GM18517 (cell line): ENCODE measurements at regions not wholly inside any gene's neighbourhood (a gene's known extent, or its start where the extent isn't known, plus 50 kb on each side); places are given as distances from the start of the nearest gene placed in this dataset.
"Not testable (repeated sequence)": the region's sequence is repeated elsewhere in the genome, so short reads cannot be mapped to it uniquely, and the experiment has no call there.

Experiments
- ATAC-seq: cut with Tn5 transposase; IDR thresholded peaks from one replicate; pipeline ENCODE4 v1.9.1; 2021; ENCODE audit warnings: mild to moderate bottlenecking, moderate library complexity; ENCODE audit not compliant: unreplicated experiment

DNA sequence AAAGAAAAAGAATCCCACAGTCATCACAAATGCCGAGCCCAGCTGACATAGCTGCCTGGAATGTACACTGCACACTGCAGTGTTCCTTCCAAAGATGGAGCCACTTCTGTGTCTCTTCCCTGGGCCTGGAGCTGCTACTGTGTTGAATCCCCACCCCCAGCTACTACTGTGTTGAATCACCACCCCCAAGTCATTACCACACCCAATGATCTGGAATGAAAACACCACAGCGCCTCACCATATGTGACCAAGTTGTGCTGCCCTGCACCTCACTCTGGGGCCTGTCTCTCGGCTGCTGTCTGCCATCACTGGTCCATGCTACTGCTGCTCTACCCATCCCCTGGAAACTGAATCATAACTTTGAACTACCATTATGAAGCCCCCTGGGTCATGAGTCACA lies 861.2 kb downstream of the UQCRFS1 start:
- no peak for ATAC-seq

DNA sequence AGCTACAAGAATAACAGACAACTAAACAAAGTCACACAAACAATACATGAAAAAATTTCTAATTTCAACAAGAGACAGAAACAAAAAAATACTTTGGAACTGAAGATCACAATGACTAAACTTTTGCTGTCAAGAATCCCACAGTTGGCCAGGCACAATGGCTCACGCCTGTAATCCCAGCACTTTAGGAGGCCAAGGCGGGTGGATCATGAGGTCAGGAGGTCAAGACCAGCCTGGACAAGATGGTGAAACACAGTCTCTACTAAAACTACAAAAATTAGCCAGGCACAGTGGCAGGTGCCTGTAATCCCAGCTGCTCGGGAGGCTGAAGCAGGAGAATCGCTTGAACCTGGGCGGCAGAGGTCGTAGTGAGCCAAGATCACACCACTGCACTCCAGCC lies 861.6 kb downstream of the UQCRFS1 start:
- ATAC-seq = not testable (repeated sequence)

DNA sequence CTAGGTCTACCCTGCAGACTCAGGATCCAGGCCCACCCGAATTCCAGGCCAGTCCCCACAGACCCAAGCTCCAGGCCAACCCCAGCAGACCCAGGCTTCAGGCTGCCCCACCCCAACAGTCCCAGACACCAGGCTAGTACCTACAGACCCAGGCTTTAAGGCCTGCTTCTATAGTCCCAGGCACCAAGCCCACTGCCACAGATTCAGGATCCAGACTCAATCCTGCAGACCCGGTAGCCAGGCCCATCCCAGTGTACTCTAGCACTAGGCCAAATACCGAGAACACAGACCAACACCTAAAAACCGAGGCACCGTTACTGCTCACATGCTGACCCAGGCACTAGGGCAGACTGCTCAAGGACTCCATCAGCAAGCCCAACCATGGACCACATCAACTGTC lies 862.3 kb downstream of the UQCRFS1 start:
- no peak for ATAC-seq

DNA sequence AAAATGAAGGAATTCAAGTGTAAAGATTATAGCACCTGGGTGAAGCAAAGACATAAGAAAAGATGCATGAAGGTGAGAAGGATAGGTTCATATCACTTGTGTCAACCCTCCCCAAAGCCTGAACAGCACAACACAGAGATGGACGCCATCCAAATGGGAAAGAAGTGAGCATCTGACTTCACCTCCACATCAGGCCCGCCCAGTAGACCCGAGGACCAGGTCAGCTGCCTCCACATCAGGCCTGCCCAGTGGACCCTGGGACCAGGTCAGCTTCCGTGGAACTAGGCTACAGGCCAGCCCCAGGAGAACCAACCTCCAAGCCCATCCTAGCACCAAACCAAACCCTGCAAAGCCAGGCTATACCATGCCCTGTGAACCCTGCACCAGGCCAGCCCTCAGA lies 862.9 kb downstream of the UQCRFS1 start:
- ATAC-seq = no peak

DNA sequence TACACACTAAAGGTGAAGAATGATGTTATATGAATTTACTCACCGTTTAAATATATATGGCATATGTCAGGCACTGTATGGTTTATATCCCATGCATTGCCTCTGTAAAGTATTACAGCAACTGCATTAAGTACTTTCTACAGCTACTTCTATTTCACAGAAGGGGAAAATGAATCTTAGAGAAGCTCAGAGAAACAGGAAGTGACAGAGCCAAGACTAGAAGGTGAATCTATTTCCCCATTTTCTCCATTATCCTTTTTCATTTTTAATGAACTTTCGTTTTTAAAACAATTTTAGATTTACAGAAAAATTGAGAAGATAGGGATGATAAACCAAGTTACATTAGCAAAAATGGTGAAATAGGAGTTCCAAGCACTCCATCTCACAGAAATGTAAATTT lies 863.3 kb downstream of the UQCRFS1 start:
- no peak for ATAC-seq

DNA sequence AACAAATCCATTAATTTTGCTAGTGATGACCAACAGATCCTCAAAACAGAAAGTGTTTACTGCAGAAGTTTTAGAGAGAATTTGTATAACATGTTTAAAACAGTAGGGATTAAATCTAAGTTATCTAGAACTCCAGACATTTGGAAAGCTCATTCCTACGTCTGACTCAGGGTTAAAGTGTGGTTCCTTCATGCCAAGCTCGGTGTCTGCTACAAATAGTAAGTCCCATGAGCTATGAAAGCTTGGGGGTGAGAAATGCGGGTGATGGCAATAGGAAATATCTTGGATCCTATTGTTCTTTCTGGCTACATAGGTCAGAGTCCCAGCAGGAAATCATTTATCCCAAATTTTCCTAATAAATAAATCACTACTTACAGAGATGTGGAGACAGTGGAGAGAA lies 867.1 kb downstream of the UQCRFS1 start:
- no peak for ATAC-seq

DNA sequence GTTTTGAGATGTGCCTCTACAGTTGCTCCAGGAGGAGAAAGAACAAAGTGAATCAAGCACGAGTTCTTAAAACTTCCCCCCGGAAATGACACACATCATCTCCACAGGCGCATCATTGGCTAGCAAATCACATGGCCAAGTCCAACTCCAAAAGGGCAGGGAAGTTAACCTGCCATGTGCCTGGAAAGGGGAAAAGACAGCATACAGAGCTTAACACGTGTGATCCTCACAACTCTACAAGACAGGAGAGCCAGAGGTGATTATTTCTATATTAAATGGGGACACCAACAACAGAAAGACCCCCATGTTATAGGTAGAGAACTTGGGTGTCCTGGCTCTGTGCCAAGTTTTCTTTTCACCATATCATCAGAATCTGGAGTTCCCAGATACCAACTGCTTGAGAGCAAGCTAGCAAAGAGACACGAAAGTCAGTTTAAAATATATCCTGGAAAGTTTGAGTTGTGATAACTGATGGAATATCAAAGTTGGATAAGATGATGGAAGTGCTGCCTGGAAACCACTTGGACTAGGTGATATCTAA lies 871.1 kb downstream of the UQCRFS1 start:
- no peak for ATAC-seq

DNA sequence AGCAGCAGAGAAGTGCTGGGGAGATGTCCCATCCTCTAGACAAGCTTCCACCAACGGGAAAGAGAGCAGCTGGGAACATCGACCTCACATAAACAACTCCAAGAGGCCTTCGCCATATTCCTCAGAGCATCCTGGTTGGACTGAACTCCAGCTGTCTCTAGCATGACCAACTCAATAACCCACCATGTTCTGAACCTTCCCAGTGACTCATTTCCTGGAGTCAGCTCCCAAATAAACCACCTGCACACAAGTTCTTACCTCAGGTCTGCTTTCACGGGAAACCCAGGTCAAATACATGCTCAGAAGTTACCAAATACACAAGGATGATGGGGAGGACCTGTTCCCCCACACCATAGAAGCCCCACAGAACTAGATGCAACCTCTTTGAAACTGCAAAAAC lies 878.5 kb downstream of the UQCRFS1 start:
- ATAC-seq = no peak

DNA sequence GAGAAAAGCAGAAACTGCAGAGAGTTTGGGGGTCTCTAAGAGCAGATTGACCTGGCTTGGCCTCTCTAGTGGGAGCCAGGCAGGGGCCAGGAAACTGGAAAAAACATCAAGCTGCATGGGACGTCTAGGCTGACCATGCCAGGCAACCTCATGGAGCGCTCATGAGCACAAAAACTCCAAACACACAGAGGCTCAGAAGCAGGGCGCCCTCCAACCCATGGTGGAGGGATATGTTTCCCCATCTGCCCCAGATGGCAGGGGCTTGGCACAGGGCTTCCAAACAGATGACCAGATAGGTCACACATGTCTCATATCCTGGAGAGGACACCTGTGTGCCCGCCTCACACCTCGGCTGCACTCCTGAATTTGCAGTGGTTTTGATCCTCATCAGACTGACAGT lies 879.0 kb downstream of the UQCRFS1 start:
- ATAC-seq = no peak

DNA sequence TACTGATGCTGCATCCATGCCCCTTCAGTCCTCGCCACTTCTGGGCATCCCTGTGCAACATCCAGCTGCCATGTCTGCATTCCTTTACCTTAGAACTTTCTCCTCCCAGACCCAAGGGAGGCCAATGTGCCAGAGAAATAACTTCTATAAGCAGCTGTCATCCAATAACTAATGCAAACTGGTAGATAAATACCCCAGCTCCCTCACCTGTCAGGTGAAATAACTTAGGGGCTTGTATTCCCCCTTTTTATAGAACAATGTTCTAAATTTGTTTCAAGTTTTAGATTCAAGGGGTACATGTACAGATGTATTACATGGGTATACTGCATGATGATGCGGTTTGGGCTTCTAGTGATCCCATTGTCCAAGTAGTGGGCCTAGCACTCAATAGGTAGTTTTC lies 880.1 kb downstream of the UQCRFS1 start:
- no peak for ATAC-seq

DNA sequence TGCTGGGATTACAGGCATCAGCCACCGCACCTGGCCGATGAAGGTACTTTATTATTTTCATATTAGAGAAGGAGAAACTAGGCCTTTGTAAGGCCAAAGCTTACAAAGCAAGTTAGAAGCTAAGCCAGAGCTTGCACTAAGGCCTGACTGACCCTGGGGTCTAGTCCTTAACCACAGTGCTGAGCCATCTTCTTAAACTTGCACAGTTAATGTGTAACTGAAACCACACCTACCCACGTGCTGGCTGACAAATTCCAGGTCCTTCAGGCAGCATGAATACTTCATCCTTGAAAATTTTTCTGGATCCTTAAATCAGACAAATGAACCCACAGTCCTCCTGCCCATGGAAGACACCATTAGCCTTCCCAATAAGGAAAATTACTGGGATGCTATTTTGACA lies 880.6 kb downstream of the UQCRFS1 start:
- no peak for ATAC-seq

DNA sequence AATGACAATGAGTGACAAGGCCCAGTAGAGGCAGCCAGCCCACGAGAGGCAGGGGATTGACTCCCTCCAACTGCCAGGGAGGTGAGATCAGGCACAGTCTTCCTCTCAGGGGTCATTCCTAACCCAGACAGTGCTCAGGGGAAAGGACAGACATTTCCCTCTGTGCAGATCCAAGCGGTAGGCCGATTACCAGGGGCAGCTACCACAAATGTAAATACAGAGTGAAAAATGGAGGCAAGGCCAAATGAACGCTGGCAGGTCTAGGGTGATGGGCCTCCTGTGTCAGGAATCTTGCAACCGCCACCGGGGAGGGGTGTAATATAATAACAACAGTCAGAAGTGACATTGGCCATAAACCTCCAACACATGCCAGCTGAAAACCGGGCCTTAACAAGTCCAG lies 881.4 kb downstream of the UQCRFS1 start:
- ATAC-seq = no peak

DNA sequence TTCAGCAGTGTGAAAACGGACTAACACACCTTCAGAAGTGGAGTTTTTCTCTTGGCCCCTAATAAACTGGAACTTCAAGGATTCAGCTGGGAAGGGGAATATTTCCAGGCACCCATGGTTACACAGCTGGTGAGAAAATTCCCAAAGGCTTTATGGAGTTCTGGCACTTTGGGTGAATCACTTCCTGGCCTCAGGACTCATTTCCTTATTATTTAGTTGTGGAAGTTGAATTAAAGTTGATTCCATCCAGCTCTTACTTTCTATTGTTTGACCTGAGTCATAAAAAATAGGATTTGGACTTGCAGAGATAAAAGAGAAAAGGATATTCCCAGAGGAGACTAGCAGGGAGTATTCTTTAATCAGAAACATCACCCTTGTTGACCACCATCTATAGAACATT lies 882.1 kb downstream of the UQCRFS1 start:
- no peak for ATAC-seq

DNA sequence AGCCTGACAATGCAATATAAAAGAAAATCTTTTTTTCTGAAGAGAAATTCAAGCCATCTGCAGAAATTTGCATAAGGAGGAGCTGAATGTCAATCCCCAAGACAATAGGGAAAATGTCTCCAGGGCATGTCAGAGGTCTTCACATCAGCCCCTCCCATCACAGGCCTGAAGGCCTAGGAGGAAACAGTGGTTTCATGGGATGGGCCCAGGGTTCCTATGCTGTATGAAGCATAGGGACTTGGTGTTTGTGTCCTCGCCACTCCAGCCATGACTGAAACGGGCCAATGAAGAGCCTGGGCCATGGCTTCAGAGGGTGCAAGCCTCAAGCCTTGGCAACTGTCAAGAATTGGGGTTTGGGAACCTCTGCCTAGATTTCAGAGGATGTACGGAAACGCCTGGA lies 883.5 kb downstream of the UQCRFS1 start:
- ATAC-seq = no peak

DNA sequence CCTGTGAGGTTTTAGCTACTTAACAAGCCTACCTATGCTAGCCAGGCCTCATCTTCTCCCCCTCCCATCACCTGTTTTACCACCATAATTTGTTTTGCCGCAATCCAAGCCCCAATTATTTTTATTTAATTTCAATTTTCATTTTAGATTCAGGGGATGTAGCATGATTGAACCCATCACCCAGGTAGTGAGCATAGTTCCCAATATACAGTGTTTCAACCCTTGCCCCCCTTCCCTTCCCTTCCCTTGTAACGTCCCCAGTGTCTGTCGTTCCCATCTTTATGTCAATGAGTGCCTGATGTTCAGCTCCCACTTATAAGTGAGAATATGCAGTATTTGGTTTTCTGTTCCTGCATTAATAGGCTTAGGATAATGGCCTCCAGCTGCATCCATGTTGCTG lies 885.0 kb downstream of the UQCRFS1 start:
- no peak for ATAC-seq

DNA sequence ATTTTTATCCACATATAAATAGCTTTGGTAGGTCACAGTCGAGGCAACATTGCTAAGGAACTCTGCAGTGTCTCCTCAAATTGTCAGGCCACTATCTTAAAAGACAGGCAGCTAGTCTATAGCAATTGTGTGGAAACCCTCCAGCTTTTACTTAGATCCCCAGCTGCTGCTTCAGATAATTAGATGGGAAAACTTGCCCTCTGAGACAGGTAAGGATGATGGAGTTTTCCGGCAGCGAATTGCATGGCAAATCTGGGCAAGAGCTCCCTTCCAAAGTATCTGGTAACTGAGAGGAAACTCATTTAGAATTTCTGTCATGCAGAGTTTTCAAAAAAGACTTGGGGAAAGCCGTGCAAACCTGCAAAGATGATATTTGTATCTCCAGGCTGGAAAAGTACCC lies 886.2 kb downstream of the UQCRFS1 start:
- no peak for ATAC-seq

DNA sequence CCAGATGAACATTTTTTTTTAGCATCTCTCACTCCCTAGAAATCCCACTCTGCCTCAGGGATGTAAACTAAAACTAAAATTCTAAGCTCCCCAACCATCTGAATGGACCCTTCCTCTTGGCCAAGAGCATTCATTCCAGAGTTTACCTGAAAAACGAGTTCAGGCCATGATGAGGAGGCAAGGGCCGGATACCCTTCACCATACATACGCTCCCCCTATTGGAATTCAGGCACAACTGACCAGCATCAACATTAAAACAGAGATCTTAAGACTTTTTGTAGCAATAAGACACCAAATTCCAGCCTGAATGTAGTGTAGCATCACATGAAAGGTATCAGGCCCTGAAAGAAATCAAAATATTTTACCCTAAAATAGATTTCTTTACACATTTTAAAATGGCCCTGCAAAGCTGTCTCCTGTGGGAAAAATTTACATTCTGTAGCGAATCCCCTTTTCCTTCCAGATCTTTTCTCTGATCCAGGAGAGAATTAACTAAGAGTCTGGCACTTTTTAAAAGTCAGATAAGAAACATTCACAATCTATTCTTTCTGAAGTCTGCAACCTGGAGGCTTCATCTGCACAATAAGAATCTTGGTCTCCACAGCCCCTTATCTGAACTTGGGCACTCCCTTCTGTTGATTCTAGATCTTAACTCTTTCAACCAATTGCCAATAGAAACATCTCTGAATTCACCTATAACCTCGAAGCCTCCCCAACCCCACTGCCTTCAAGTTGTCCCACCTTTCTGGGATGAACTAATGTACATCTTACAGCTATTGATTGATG lies 888.5 kb downstream of the UQCRFS1 start:
- no peak for ATAC-seq

DNA sequence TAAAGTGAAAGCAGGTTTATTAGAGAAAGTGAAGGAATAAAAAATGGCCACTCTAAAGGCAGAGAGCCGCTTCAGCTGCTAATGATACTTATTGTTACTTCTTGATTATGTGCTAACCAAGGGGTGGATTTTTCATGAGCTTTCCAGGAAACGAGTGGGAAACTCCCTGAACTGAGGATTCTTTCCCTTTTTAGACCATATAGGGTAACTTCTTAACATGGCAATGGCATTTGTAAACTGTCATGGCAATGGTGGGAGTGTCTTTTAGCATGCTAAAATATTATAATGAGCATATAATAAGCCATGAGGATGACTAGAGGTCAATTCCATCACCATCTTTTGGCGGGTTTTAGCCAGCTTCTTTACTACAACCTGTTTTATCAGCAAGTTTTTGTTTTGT lies 890.0 kb downstream of the UQCRFS1 start:
- ATAC-seq = no peak

DNA sequence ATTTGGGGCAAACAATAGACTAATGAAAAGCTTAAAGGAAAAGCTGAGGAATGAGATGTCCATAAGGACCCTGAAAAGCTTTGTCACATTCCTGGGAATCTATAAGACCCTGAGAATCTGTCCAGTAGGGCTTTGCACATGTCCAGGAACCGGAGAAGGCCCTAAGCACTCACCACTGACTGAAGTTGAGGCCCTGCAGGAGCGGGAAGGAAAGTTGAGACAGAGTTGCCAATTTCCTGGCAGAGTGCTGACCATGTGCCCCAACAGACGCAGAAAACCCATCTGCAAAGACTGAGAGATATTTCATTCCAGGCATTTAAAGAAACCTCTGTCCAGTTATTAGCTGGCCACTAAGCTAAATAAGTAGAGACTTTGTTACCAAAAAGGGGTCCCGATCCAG lies 890.5 kb downstream of the UQCRFS1 start:
- ATAC-seq = no peak

DNA sequence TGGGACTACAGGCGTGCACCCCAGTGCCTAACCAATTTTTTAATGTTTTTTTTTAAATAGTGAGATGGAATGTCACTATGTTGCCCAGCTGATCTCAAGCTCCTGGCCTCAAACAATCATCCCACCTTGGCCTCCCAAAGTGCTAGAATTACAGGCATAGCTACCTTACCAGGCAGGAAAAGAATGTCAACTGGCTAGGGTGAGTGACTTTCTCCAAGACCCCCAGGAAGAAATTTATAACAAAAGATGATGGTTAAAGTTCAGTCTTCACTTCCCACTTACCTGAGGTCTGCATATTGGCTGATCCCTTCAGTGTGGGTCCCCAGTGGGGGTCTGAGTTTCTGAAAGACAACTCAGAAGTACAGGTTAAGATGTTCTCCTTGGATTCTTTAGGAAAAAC lies 893.0 kb downstream of the UQCRFS1 start:
- ATAC-seq = no peak

DNA sequence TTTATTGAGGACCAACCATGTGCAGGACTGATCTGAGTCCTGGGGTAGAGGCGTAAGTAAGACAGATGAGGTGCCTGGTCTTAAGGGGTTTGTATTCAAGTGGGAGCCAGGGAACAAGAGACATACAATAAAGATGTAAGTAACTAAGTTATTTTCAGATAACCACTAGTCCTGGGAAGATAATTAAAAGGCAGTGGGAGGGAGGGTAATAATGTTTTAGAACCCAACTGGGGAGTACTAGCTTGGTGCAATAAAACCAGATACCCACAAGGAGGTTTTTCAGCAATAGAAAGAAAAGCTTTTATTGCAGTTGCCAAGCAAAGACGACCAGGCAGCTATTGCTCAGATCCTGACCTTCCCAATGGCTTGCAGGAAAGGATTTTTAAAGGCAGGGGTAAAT lies 893.7 kb downstream of the UQCRFS1 start:
- no peak for ATAC-seq

DNA sequence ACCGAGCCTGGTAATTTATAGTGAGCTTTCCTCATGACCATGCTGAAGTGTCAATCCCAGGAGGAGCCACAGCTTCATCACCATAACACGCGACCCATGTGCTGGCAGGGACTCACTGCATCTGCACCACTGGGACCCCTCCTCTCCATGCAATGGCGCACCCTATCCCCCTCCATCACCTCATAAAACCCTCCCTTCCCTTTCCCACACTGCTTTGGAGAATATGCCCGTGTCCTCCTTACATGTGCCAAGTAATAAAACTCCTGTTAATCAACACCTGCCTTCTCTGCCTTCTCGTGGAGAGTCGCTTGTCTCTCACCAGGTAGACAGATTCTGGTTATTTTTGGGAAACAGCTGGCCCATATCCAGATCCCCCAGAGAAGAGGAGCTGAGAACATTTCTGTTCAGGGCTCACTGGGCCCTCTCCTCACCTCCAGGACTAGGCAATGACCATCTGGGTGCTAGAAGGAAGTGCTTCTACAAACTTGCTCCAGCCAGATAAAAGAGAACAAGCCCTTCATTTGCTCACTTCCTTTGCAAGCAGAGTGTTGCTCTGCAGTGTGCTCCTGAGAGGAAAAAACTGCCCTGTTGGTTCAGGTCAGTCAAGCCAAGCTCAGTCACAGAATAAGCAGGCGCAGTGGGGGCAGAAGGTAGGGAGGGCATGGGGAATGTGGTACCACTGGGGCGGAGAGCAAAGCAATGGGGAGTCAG lies 894.3 kb downstream of the UQCRFS1 start:
- ATAC-seq = no peak
